ENCODE measurements at regions not wholly inside any gene's neighbourhood (a gene's known extent, or its start where the extent isn't known, plus 50 kb on each side); places are given as distances from the start of the nearest gene placed in this dataset.

- peaks cover 32% of the 10 kb centered on the region for H3K9me3 Mint-ChIP-seq
- peaks cover 25% of the 10 kb centered on the region for H3K4me1 Mint-ChIP-seq
- peaks cover 8% of the 10 kb centered on the region for H3K36me3 Mint-ChIP-seq
- no peak overlapping the region for H3K4me3 Mint-ChIP-seq
- no peak overlapping the region for H3K27ac Mint-ChIP-seq
- TF ChIP-seq CTCF (IDR thresholded peaks at IDR 0.05; ENCODE audit: unreplicated experiment): no peak
- DNase-seq (ENCODE audit: low spot score in 2 of 2, unreplicated experiment in 2 of 2): no peak
- no peaks in the 10 kb centered on the region for H3K27me3 Mint-ChIP-seq (ENCODE audit: low read depth)
These were observed 424.2 kb downstream of the SPATA31D1 start for GRCh38 chr9:82412586-82413305.

GRCh38 chr9:82417501-82417900 is 428.9 kb downstream of the SPATA31D1 start:
- no peak for DNase-seq (ENCODE audit: low spot score in 2 of 2, unreplicated experiment in 2 of 2)
- H3K27me3 Mint-ChIP-seq (ENCODE audit: low read depth): no peaks in the 10 kb centered on the region
- no peak overlapping the region for H3K27ac Mint-ChIP-seq
- peaks cover 38% of the 10 kb centered on the region for H3K9me3 Mint-ChIP-seq
- H3K4me3 Mint-ChIP-seq: no peak overlapping the region
- H3K36me3 Mint-ChIP-seq: peaks cover 11% of the 10 kb centered on the region
- peaks cover 3% of the 10 kb centered on the region for H3K4me1 Mint-ChIP-seq
- no peak for TF ChIP-seq CTCF (IDR thresholded peaks at IDR 0.05; ENCODE audit: unreplicated experiment)

- no peak for DNase-seq (ENCODE audit: low spot score in 2 of 2, unreplicated experiment in 2 of 2)
- Mint-ChIP-seq H3K27me3 (ENCODE audit: low read depth) (no peaks in the 10 kb centered on the region), H3K4me3 (no peak overlapping the region), H3K9me3 (peaks cover 38% of the 10 kb centered on the region), H3K27ac (no peak overlapping the region), H3K4me1 (no peaks in the 10 kb centered on the region), H3K36me3 (peaks cover 11% of the 10 kb centered on the region)
- TF ChIP-seq CTCF (IDR thresholded peaks at IDR 0.05; ENCODE audit: unreplicated experiment): no peak
These were observed 429.8 kb downstream of the SPATA31D1 start for GRCh38 chr9:82418334-82418733.

- H3K4me1 Mint-ChIP-seq: peaks cover 7% of the 10 kb centered on the region
- H3K27ac Mint-ChIP-seq: no peak overlapping the region
- H3K27me3 Mint-ChIP-seq (ENCODE audit: low read depth): no peaks in the 10 kb centered on the region
- peaks cover 3% of the 10 kb centered on the region for H3K36me3 Mint-ChIP-seq
- no peak overlapping the region for H3K4me3 Mint-ChIP-seq
- DNase-seq (ENCODE audit: low spot score in 2 of 2, unreplicated experiment in 2 of 2): no peak
- no peak for TF ChIP-seq CTCF (IDR thresholded peaks at IDR 0.05; ENCODE audit: unreplicated experiment)
- H3K9me3 Mint-ChIP-seq: peaks cover 24% of the 10 kb centered on the region
These were observed 431.3 kb downstream of the SPATA31D1 start for GRCh38 chr9:82419696-82420486.

- peaks cover 15% of the 10 kb centered on the region for H3K9me3 Mint-ChIP-seq
- peaks cover 7% of the 10 kb centered on the region for H3K4me1 Mint-ChIP-seq
- H3K36me3 Mint-ChIP-seq: peaks cover 3% of the 10 kb centered on the region
- no peak for DNase-seq (ENCODE audit: low spot score in 2 of 2, unreplicated experiment in 2 of 2)
- H3K27me3 Mint-ChIP-seq (ENCODE audit: low read depth): no peaks in the 10 kb centered on the region
- no peak for TF ChIP-seq CTCF (IDR thresholded peaks at IDR 0.05; ENCODE audit: unreplicated experiment)
- H3K4me3 Mint-ChIP-seq: no peak overlapping the region
- H3K27ac Mint-ChIP-seq: no peak overlapping the region
These were observed 432.9 kb downstream of the SPATA31D1 start for GRCh38 chr9:82421498-82421897.

Data from mesothelial cell of epicardium (in vitro differentiated cells).